ENCODE measurements at regions not wholly inside any gene's neighbourhood (a gene's known extent, or its start where the extent isn't known, plus 50 kb on each side); places are given as distances from the start of the nearest gene placed in this dataset.

DNA sequence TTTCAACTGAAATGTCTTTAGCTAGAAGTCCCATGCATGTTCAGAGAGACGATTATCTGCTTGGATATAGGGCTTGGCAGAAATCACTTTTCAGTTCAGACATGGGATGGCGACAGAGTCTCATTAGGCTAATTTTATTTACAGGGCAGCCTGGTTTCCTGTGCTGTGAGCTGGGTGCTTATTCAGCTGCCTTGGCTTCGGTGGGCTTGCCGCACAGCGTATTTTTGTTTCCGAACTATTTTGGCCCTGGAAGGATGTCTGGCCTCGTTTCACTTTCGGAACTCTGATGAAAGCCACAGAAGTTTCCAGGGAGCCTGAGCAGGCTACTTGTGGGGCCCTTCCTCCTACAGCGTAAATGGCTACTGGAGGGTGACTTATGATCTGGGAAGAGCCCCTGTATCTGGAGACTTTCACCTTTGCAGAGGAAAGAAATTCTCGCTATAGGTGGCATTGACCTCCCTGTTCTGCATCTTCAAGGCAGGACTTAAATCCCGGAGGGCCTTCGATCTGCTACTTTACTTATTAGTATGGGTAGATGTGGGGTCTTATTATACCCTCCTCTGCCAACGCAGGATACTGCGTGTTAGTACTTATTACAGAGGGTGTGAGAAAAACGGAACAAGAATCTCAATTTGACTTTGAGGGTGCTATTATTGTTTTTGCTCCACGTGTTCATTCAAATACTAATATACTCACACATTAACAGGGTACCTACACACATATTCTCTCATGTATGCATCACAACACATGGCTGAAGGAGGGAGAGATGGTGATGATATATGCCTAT is 364.0 kb upstream of the RBMS3 start:
- peak overlapping the region; percentile 5; the same call in 1 of the 2 replicates for H3K27ac ChIP-seq
- H3K4me3 ChIP-seq: peak overlapping the region; percentile 27
- peak; percentile 53 to 61 for DNase-seq (ENCODE audit: low read depth in 1 of 2, low spot score in 2 of 2)
- H3K9me3 ChIP-seq (replicated peaks): no peaks in the 10 kb centered on the region
- H3K27me3 ChIP-seq (replicated peaks): no peaks in the 10 kb centered on the region
- peaks cover 13% of the 10 kb centered on the region for H3K4me1 ChIP-seq (replicated peaks)
- H3K36me3 ChIP-seq: no peaks in the 10 kb centered on the region

- DNase-seq (ENCODE audit: low read depth in 1 of 2, low spot score in 2 of 2): no peak
- Histone ChIP-seq H3K4me1 (replicated peaks) (peaks cover 10% of the 10 kb centered on the region), H3K27ac (no peak overlapping the region), H3K4me3 (no peak overlapping the region), H3K36me3 (no peaks in the 10 kb centered on the region), H3K9me3 (replicated peaks) (no peaks in the 10 kb centered on the region), H3K27me3 (replicated peaks) (no peaks in the 10 kb centered on the region)
Observed at GRCh38 chr3:28917895-28918475, 362.9 kb upstream of the RBMS3 start.

DNA sequence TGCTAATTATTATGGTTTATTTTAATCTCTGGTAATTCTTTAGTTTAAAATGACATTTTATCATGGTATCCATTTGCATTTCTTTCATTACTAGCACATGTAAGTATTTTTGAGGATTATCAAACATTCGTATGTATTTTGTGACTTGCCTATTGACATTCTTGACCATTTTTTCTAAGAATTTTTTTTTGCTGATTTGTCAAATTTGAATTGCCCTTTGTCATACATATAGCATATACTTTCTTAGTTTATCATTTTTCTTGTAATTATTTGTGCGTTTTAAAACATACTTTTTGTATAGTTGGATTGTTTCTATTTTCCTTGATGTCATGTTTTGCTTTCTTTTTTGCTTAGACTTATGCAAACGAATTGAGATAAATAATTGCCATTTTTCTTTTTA is 358.5 kb upstream of the RBMS3 start:
- H3K4me3 ChIP-seq: no peak overlapping the region
- no peaks in the 10 kb centered on the region for H3K27me3 ChIP-seq (replicated peaks)
- H3K27ac ChIP-seq: no peak overlapping the region
- no peak for DNase-seq (ENCODE audit: low read depth in 1 of 2, low spot score in 2 of 2)
- H3K36me3 ChIP-seq: no peaks in the 10 kb centered on the region
- no peaks in the 10 kb centered on the region for H3K9me3 ChIP-seq (replicated peaks)
- peaks cover 6% of the 10 kb centered on the region; the same call in 1 of the 2 replicates for H3K4me1 ChIP-seq (replicated peaks)

- Histone ChIP-seq H3K27ac (no peak overlapping the region), H3K9me3 (replicated peaks) (no peaks in the 10 kb centered on the region), H3K4me1 (replicated peaks) (0 out of 2 replicates have a peak, but pooled peaks cover 4% of the 10 kb centered on the region), H3K27me3 (replicated peaks) (no peaks in the 10 kb centered on the region), H3K36me3 (no peaks in the 10 kb centered on the region), H3K4me3 (no peak overlapping the region)
- no peak for DNase-seq (ENCODE audit: low read depth in 1 of 2, low spot score in 2 of 2)
Observed at GRCh38 chr3:28923994-28924393, 356.9 kb upstream of the RBMS3 start.

- H3K36me3 ChIP-seq: no peaks in the 10 kb centered on the region
- H3K4me1 ChIP-seq (replicated peaks): 0 out of 2 replicates have a peak, but pooled peaks cover 4% of the 10 kb centered on the region
- no peaks in the 10 kb centered on the region for H3K27me3 ChIP-seq (replicated peaks)
- no peak overlapping the region for H3K4me3 ChIP-seq
- peak in 1 of 2 experiments; percentile 15 for DNase-seq (ENCODE audit: low read depth in 1 of 2, low spot score in 2 of 2)
- peak overlapping the region; percentile 52 for H3K27ac ChIP-seq
- no peaks in the 10 kb centered on the region for H3K9me3 ChIP-seq (replicated peaks)
Observed at GRCh38 chr3:28924744-28925360, 356.0 kb upstream of the RBMS3 start.

GRCh38 chr3:28933337-28933736 is 347.5 kb upstream of the RBMS3 start:
- H3K36me3 ChIP-seq: no peaks in the 10 kb centered on the region
- H3K4me3 ChIP-seq: no peak overlapping the region
- H3K9me3 ChIP-seq (replicated peaks): no peaks in the 10 kb centered on the region
- H3K4me1 ChIP-seq (replicated peaks): no peaks in the 10 kb centered on the region
- H3K27ac ChIP-seq: no peak overlapping the region
- no peaks in the 10 kb centered on the region for H3K27me3 ChIP-seq (replicated peaks)
- no peak for DNase-seq (ENCODE audit: low read depth in 1 of 2, low spot score in 2 of 2)

DNA sequence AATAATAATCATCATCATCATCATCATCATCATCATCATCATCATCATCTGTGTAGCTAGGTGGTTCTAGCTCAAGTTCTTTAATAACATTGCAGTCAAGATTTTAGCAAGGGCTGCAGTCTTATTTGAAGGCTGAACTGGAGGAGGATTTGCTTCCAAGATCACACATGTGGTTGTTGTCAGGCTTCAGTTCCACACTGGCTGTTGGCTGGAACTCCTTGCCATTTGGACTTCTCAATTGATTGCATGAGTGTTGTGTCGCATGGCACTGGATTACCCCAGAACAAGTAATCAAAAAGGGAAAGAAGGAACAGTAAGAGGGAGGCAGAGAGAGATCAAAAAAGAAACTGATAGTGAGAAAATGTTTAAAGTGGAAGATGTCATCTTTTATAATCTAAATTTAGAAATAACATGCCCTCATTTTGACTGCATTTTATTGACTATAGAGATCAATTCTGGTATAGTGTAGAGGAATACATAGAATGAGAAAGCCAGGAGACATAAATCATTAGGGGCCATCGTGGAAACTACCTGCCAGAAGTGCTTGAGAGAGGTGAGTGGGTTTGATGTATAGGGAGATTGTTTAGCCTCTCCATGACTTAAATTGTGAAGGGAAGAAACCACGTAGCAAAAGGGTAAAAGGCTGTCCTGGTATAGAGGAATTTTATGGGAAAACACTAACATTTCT is 346.6 kb upstream of the RBMS3 start:
- DNase-seq (ENCODE audit: low read depth in 1 of 2, low spot score in 2 of 2): no peak
- no peaks in the 10 kb centered on the region for H3K4me1 ChIP-seq (replicated peaks)
- H3K36me3 ChIP-seq: no peaks in the 10 kb centered on the region
- H3K27ac ChIP-seq: no peak overlapping the region
- H3K27me3 ChIP-seq (replicated peaks): no peaks in the 10 kb centered on the region
- no peak overlapping the region for H3K4me3 ChIP-seq
- H3K9me3 ChIP-seq (replicated peaks): no peaks in the 10 kb centered on the region

- H3K27ac ChIP-seq: no peak overlapping the region
- no peak for DNase-seq (ENCODE audit: low read depth in 1 of 2, low spot score in 2 of 2)
- 0 out of 2 replicates have a peak, but pooled peaks cover 3% of the 10 kb centered on the region for H3K4me1 ChIP-seq (replicated peaks)
- H3K4me3 ChIP-seq: no peak overlapping the region
- H3K36me3 ChIP-seq: no peaks in the 10 kb centered on the region
- no peaks in the 10 kb centered on the region for H3K9me3 ChIP-seq (replicated peaks)
- H3K27me3 ChIP-seq (replicated peaks): no peaks in the 10 kb centered on the region
Observed at GRCh38 chr3:28935146-28935545, 345.7 kb upstream of the RBMS3 start.

- H3K9me3 ChIP-seq (replicated peaks): no peaks in the 10 kb centered on the region
- no peaks in the 10 kb centered on the region for H3K36me3 ChIP-seq
- peaks cover 11% of the 10 kb centered on the region for H3K4me1 ChIP-seq (replicated peaks)
- no peak overlapping the region for H3K27ac ChIP-seq
- H3K4me3 ChIP-seq: no peak overlapping the region
- H3K27me3 ChIP-seq (replicated peaks): no peaks in the 10 kb centered on the region
- DNase-seq (ENCODE audit: low read depth in 1 of 2, low spot score in 2 of 2): no peak
Observed at GRCh38 chr3:28936154-28936553, 344.7 kb upstream of the RBMS3 start.

DNA sequence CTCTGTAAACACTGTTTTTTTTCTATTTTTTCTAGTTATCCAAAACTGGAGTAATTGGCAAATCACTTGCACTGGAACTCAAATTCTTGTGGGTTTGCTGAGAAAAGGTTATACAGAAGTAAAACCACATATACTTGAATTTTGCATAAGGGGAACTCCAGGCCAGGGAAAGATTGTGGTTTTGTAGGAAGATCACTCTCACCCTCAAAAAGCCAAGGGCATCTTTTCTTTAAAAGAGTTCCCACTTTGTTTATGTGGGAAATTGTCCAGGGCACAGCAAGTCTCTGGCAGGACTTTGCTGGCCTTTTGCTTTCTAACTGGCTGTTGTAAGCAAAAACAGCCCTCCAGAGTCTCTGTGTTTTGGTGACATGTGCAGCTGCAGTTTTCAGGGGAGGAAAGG is 340.3 kb upstream of the RBMS3 start:
- no peak overlapping the region for H3K27ac ChIP-seq
- DNase-seq (ENCODE audit: low read depth in 1 of 2, low spot score in 2 of 2): peak; percentile 45 to 69
- H3K36me3 ChIP-seq: no peaks in the 10 kb centered on the region
- no peaks in the 10 kb centered on the region for H3K27me3 ChIP-seq (replicated peaks)
- no peak overlapping the region for H3K4me3 ChIP-seq
- no peaks in the 10 kb centered on the region for H3K9me3 ChIP-seq (replicated peaks)
- peaks cover 14% of the 10 kb centered on the region for H3K4me1 ChIP-seq (replicated peaks)

DNA sequence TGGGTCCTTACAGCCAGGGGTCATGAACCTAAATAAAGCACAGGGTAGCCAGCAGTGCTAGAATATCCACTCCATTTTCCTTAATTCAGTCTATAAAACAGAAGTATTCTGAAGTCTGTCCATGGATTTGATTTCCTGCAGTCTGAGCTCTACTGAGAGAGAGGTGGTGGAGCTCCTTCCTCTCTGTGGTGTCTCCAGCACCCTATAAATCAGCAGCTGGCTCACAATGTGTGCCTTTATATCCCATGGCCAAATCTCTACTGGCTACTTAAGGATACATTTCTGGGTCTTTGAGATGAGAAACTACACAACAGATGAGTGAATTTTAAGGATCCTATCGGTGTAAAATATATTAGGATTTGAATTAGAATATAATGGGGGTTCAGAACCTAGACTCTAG is 339.9 kb upstream of the RBMS3 start:
- no peak for DNase-seq (ENCODE audit: low read depth in 1 of 2, low spot score in 2 of 2)
- Histone ChIP-seq H3K4me1 (replicated peaks) (peaks cover 14% of the 10 kb centered on the region), H3K4me3 (no peak overlapping the region), H3K36me3 (no peaks in the 10 kb centered on the region), H3K9me3 (replicated peaks) (no peaks in the 10 kb centered on the region), H3K27ac (no peak overlapping the region), H3K27me3 (replicated peaks) (no peaks in the 10 kb centered on the region)

DNA sequence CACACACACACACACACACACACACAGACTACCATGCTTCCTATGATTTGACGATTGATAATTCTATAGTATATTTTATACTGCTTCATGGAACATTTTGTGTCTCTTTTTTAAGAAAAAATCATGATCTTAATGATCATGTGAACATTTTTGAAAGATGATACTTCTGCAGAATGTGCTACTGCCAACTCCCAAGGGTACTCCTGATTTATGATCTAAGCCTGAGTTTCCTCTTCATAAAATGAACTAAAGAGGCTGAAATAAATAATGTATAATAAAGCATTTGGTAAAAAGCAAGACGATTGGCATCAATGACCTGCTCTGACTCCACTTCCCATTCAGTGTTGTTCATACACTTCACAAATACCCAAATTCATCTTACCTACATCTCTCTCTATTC is 333.8 kb upstream of the RBMS3 start:
- H3K27me3 ChIP-seq (replicated peaks): no peaks in the 10 kb centered on the region
- no peaks in the 10 kb centered on the region for H3K36me3 ChIP-seq
- H3K4me1 ChIP-seq (replicated peaks): no peaks in the 10 kb centered on the region
- H3K4me3 ChIP-seq: no peak overlapping the region
- H3K9me3 ChIP-seq (replicated peaks): no peaks in the 10 kb centered on the region
- no peak overlapping the region for H3K27ac ChIP-seq
- DNase-seq (ENCODE audit: low read depth in 1 of 2, low spot score in 2 of 2): no peak

- Histone ChIP-seq H3K4me3 (no peak overlapping the region), H3K9me3 (replicated peaks) (no peaks in the 10 kb centered on the region), H3K27me3 (replicated peaks) (no peaks in the 10 kb centered on the region), H3K4me1 (replicated peaks) (no peaks in the 10 kb centered on the region), H3K36me3 (no peaks in the 10 kb centered on the region), H3K27ac (no peak overlapping the region)
- no peak for DNase-seq (ENCODE audit: low read depth in 1 of 2, low spot score in 2 of 2)
Observed at GRCh38 chr3:28947751-28948150, 333.1 kb upstream of the RBMS3 start.

- Histone ChIP-seq H3K27ac (no peak overlapping the region), H3K9me3 (replicated peaks) (no peaks in the 10 kb centered on the region)
Observed at GRCh38 chr3:28948685-28949084, 332.2 kb upstream of the RBMS3 start.

More at GRCh38 chr3:28948685-28949084, 332.2 kb upstream of the RBMS3 start:
- Histone ChIP-seq H3K27me3 (replicated peaks) (no peaks in the 10 kb centered on the region), H3K4me1 (replicated peaks) (no peaks in the 10 kb centered on the region), H3K4me3 (no peak overlapping the region), H3K36me3 (no peaks in the 10 kb centered on the region)
- DNase-seq (ENCODE audit: low read depth in 1 of 2, low spot score in 2 of 2): no peak
